K562 (cell line): ENCODE measurements at regions not wholly inside any gene's neighbourhood (a gene's known extent, or its start where the extent isn't known, plus 50 kb on each side); places are given as distances from the start of the nearest gene placed in this dataset.
A peak's percentile ranks its signal among the peaks of the same experiment; 100 is the strongest.

Source experiments
- ATAC-seq: fragments of 200-7000 bp; cut with Tn5 transposase; 3 replicates; pipeline ENCODE4 v1.9.1; 2020; ENCODE audit warnings: moderate library complexity
- BruUV-seq: library from RNA; stranded (reverse); fragments of 400-500 nt; replicated peaks from 2 replicates; lab custom pipeline; 2021; lab: Mats Ljungman, UMichigan
- CTCF ChIA-PET: fragments of 300-600 bp; formaldehyde crosslinking; extraction: SDS; loops from one replicate; lab custom pipeline; 2021; ENCODE audit warnings: low intra/inter-chr PET ratio; lab: Yijun Ruan, JAX
- POLR2A ChIA-PET: fragments of 300-600, 350-650 bp; sonication (Branson Sonifier 250); formaldehyde crosslinking; extraction: SDS; loops from one replicate; lab custom pipeline; 2021; ENCODE audit warnings: antibody characterized with exemption, inconsistent platforms; lab: Yijun Ruan, JAX
- DNase-seq, 4 experiments: peaks; one replicate each; pipeline versions ENCODE4 v3.0.0 to v3.0.0-alpha.2; 2011 to 2018; ENCODE audit warnings: low spot score in 3 of 4, mixed read lengths in 3 of 4; ENCODE audit errors: extremely low read depth in 1 of 4
- FAIRE-seq: peaks from 2 replicates; lab custom pipeline; 2011; peaks lifted over from hg19 to GRCh38; lab: Jason Lieb, UNC
- H2AFZ ChIP-seq: 2 replicates; pipeline ENCODE4 v1.6.0; 2011; ENCODE audit warnings: low read depth, low read length, control low read depth, inconsistent platforms
- H3K27ac ChIP-seq: fragments of 200-600 bp; 3 replicates; pipeline ENCODE4 v1.8.0; 2011; ENCODE audit warnings: low read depth, mild to moderate bottlenecking, control low read depth, inconsistent platforms, low read length, moderate library complexity, mixed read lengths; ENCODE audit errors: extremely low read depth
- H3K27me3 ChIP-seq, 2 experiments: fragments of 300-600 bp in 1 of 2; 2 replicates in 1 of 2; 3 replicates in 1 of 2; pipeline versions ENCODE4 v1.6.0 to v1.8.0; 2011; ENCODE audit warnings: inconsistent platforms in 2 of 2, low read length in 2 of 2, mild to moderate bottlenecking in 1 of 2, mixed read lengths in 1 of 2, moderate library complexity in 1 of 2; ENCODE audit not compliant: control insufficient read depth in 2 of 2, insufficient read depth in 2 of 2
- H3K36me3 ChIP-seq: fragments of 300-600 bp; 3 replicates; pipeline ENCODE4 v1.8.0; 2011; ENCODE audit warnings: mild to moderate bottlenecking, low read length, inconsistent platforms; ENCODE audit not compliant: control insufficient read depth, insufficient read depth
- H3K4me1 ChIP-seq, 2 experiments: fragments of 200-600 bp in 1 of 2; replicated peaks in 1 of 2; 2 replicates in 1 of 2; 3 replicates in 1 of 2; pipeline versions ENCODE4 v1.5.1 to v1.8.0; 2011; ENCODE audit warnings: inconsistent platforms in 2 of 2, low read length in 2 of 2, mild to moderate bottlenecking in 1 of 2, mixed read lengths in 1 of 2, moderate library complexity in 1 of 2; ENCODE audit not compliant: control insufficient read depth in 2 of 2, insufficient read depth in 2 of 2
- H3K4me2 ChIP-seq: 2 replicates; pipeline ENCODE4 v1.6.1; 2011; ENCODE audit warnings: low read length, control low read depth, inconsistent platforms, mixed read lengths; ENCODE audit not compliant: insufficient read depth
- H3K4me3 ChIP-seq: fragments of 200-600 bp; sonication (generic), shearing (Covaris generic); 2 replicates; pipeline ENCODE4 v1.5.1; 2016; ENCODE audit warnings: control low read depth, inconsistent platforms
- H3K79me2 ChIP-seq: fragments of 200-600 bp; 3 replicates; pipeline ENCODE4 v1.8.0; 2011; ENCODE audit warnings: low read length, inconsistent platforms; ENCODE audit not compliant: control insufficient read depth, insufficient read depth
- H3K9ac ChIP-seq, 2 experiments: 2 replicates each; pipeline versions ENCODE4 v1.6.0 to v1.6.1; 2011; ENCODE audit warnings: low read depth in 2 of 2, low read length in 2 of 2, control low read depth in 1 of 2, inconsistent platforms in 1 of 2, mild to moderate bottlenecking in 1 of 2, mixed read lengths in 1 of 2; ENCODE audit not compliant: insufficient read depth in 1 of 2
- H3K9me1 ChIP-seq: one replicate; pipeline ENCODE4 v1.6.0; 2011; ENCODE audit warnings: inconsistent platforms, mild to moderate bottlenecking, low read length, moderate library complexity; ENCODE audit not compliant: control insufficient read depth, insufficient read depth
- H3K9me3 ChIP-seq: replicated peaks from 2 replicates; pipeline ENCODE4 v1.5.1; 2011; ENCODE audit warnings: low read depth, low read length, inconsistent platforms; ENCODE audit not compliant: control insufficient read depth, insufficient read depth
- H4K20me1 ChIP-seq: replicated peaks from 2 replicates; pipeline ENCODE4 v1.6.1; 2011; ENCODE audit warnings: low read length, inconsistent platforms, mixed read lengths; ENCODE audit not compliant: control insufficient read depth, insufficient read depth
- ARID1B ChIP-seq: fragments of 450-650 bp; IDR thresholded peaks from 2 replicates; pipeline ENCODE4 v1.6.1; 2016; ENCODE audit warnings: antibody characterized with exemption, mild to moderate bottlenecking, inconsistent platforms
- ETV5 ChIP-seq: sonication (generic); formaldehyde crosslinking; IDR thresholded peaks from 2 replicates; pipeline ENCODE4 v1.4.0; 2020; ENCODE audit warnings: low read depth, mild to moderate bottlenecking, missing genetic modification reagents
- RNF2 ChIP-seq: sonication (generic); IDR thresholded peaks from 2 replicates; pipeline ENCODE4 v1.6.1; 2016
- SIN3A ChIP-seq, 2 experiments: fragments of 150-350 bp in 1 of 2; IDR thresholded peaks; 2 replicates each; pipeline ENCODE4 v1.6.1; 2011 to 2016; ENCODE audit warnings: borderline replicate concordance in 2 of 2, low read depth in 2 of 2, low read length in 2 of 2, mild to moderate bottlenecking in 2 of 2, moderate library complexity in 2 of 2; ENCODE audit not compliant: control insufficient read depth in 1 of 2
- SMARCB1 ChIP-seq: IDR thresholded peaks from 2 replicates; pipeline ENCODE4 v1.6.1; 2011; ENCODE audit warnings: improper control_type of control experiment, low read depth; ENCODE audit not compliant: insufficient read length
- U2AF2 ChIP-seq: fragments of 200-400 bp; formaldehyde crosslinking; optimal IDR thresholded peaks from 2 replicates; pipeline ENCODE3; 2017; ENCODE audit warnings: low read depth, mild to moderate bottlenecking, low read length
- ZKSCAN1 ChIP-seq: fragments of 150-350 bp; IDR thresholded peaks from 2 replicates; pipeline ENCODE4 v1.6.1; 2016; ENCODE audit warnings: low read depth, low read length
- WGBS: fragments of 100-300 bp; shearing (Covaris generic); methylation state at CpG from one replicate; pipeline ENCODE4 v1.1.6; 2016; ENCODE audit warnings: low coverage, mixed read lengths; ENCODE audit not compliant: insufficient coverage; ENCODE audit errors: missing lambda C conversion rate; 5-methylcytosine and 5-hydroxymethylcytosine counted together
- in situ Hi-C: fragments of 300-500 bp; cut with MboI; formaldehyde crosslinking; loops from 4 replicates; pipeline ENCODE4 v1.15.0; 2018; ENCODE audit warnings: inconsistent platforms, mixed read lengths
- intact Hi-C: fragments of 100-400 bp; cut with micrococcal nuclease; formaldehyde crosslinking; loops from 2 replicates; pipeline ENCODE4 v1.14.2; 2022

- Histone ChIP-seq H2AFZ (no peak overlapping the region), H4K20me1 (no peaks in the 10 kb centered on the region), H3K79me2 (no peaks in the 10 kb centered on the region), H3K9ac (no peak overlapping the region), H3K4me3 (no peak overlapping the region), H3K4me2 (no peak overlapping the region), H3K36me3 (no peaks in the 10 kb centered on the region), H3K9me1 (no peaks in the 10 kb centered on the region), H3K9me3 (no peaks in the 10 kb centered on the region), H3K27me3 (no peaks in the 10 kb centered on the region), H3K27ac (no peak overlapping the region), H3K4me1 (peaks cover 9 to 23% of the 10 kb centered on the region in 2 experiments)
- WGBS = 15% methylated on average over 1 of the region's 1 CpG
- intact Hi-C loops = no loop called here
- DNase-seq (no peak), ATAC-seq (no peak), FAIRE-seq (no peak)
- CTCF ChIA-PET = no interaction called here
- in situ Hi-C loops = no loop called here
- BruUV-seq = no TSS peak
- TF ChIP-seq U2AF2 (no peak), ARID1B (no peak), SMARCB1 (no peak), SIN3A (IDR thresholded peaks at IDR 0.05; ENCODE audit: borderline replicate concordance in 2 of 2, control insufficient read depth in 1 of 2, low read depth in 2 of 2, low read length in 2 of 2) (no peak), ETV5 (CRISPR knock-in tag) (no peak)
- POLR2A ChIA-PET = no interaction called here
Measured at GRCh38 chr5:116363780-116364179, 210.8 kb downstream of the SEMA6A start.

- ChIA-PET POLR2A (no interaction called here), CTCF (no interaction called here)
- no peak overlapping the region for H3K4me2 ChIP-seq
- FAIRE-seq = no peak
- no peak for DNase-seq
- no peaks in the 10 kb centered on the region for H3K9me3 ChIP-seq
- H3K27ac ChIP-seq = no peak overlapping the region
- no peak overlapping the region for H3K4me3 ChIP-seq
- H2AFZ ChIP-seq = no peak overlapping the region
- H3K27me3 ChIP-seq = no peaks in the 10 kb centered on the region
- no peaks in the 10 kb centered on the region for H3K36me3 ChIP-seq
- no TSS peak for BruUV-seq
- WGBS = 36% methylated on average over 6 of the region's 6 CpGs
- H3K79me2 ChIP-seq = no peaks in the 10 kb centered on the region
- TF ChIP-seq ZKSCAN1 (peak; percentile 81; the same call in 1 of the 2 replicates), RNF2 (no peak)
- H3K9me1 ChIP-seq = no peaks in the 10 kb centered on the region
- no peak for ATAC-seq
- peaks cover 13 to 36% of the 10 kb centered on the region in 2 experiments for H3K4me1 ChIP-seq
- H3K9ac ChIP-seq = no peak overlapping the region
- H4K20me1 ChIP-seq = no peaks in the 10 kb centered on the region
- in situ Hi-C loops = no loop called here
- intact Hi-C loops = no loop called here
Measured at GRCh38 chr5:116361979-116362577, 212.5 kb downstream of the SEMA6A start.
